ENCODE measurements at regions not wholly inside any gene's neighbourhood (a gene's known extent, or its start where the extent isn't known, plus 50 kb on each side); places are given as distances from the start of the nearest gene placed in this dataset.

- H3K4me3 ChIP-seq, result no peak overlapping the region
- no peaks in the 10 kb centered on the region for H3K36me3 ChIP-seq (ENCODE audit: insufficient read depth in 1 of 2, low read depth in 1 of 2)
- peaks cover 12% of the 10 kb centered on the region for H3K4me1 ChIP-seq
- H3K27me3 ChIP-seq (ENCODE audit: insufficient read depth in 3 of 3, low read length in 2 of 3), result no peaks in the 10 kb centered on the region
- H3K9me3 ChIP-seq, result no peaks in the 10 kb centered on the region
- TF ChIP-seq CTCF (IDR thresholded peaks at IDR 0.05), result no peak
- intact Hi-C loops (cut with DNase I), result loop anchor here in 1 of 2 donors (5.0 kb wide), 1 partner anchor 174 kb away; no protein-coding TSS in a partner anchor
- DNase-seq (no peak), ATAC-seq (no peak)
- no peak overlapping the region for H3K27ac ChIP-seq
- WGBS, 3 donors, result 76 to 93% (median 90%) methylated on average over 3 of the region's 3 CpGs
Measured at GRCh38 chr3:150243466-150243865, 164.6 kb upstream of the TSC22D2 start.

- no peak for TF ChIP-seq CTCF (IDR thresholded peaks at IDR 0.05)
- 34 to 40% (median 37%) methylated on average over 3 of the region's 3 CpGs for WGBS, 3 donors
- ATAC-seq, result peak in 3 of 4 donors; percentile 58 to 72 (median 72)
- Histone ChIP-seq H3K4me3 (no peak overlapping the region), H3K27me3 (ENCODE audit: insufficient read depth in 3 of 3, low read length in 2 of 3) (no peaks in the 10 kb centered on the region), H3K27ac (no peak overlapping the region), H3K4me1 (peaks cover 20% of the 10 kb centered on the region), H3K36me3 (ENCODE audit: insufficient read depth in 1 of 2, low read depth in 1 of 2) (no peaks in the 10 kb centered on the region), H3K9me3 (no peaks in the 10 kb centered on the region)
- intact Hi-C loops (cut with DNase I), result loop anchor here in 1 of 2 donors (5.0 kb wide), 1 partner anchor 175 kb away; no protein-coding TSS in a partner anchor
- no peak for DNase-seq
Measured at GRCh38 chr3:150242220-150242936, 165.7 kb upstream of the TSC22D2 start.

- Histone ChIP-seq H3K9me3 (no peaks in the 10 kb centered on the region), H3K4me3 (no peak overlapping the region), H3K27me3 (ENCODE audit: insufficient read depth in 3 of 3, low read length in 2 of 3) (no peaks in the 10 kb centered on the region), H3K27ac (no peak overlapping the region), H3K4me1 (peaks cover 34% of the 10 kb centered on the region), H3K36me3 (ENCODE audit: insufficient read depth in 1 of 2, low read depth in 1 of 2) (no peaks in the 10 kb centered on the region)
- intact Hi-C loops (cut with DNase I), result loop anchor here in 1 of 2 donors (5.0 kb wide), 1 partner anchor 176 kb away; no protein-coding TSS in a partner anchor
- TF ChIP-seq CTCF (IDR thresholded peaks at IDR 0.05), result no peak
- WGBS, 3 donors, result 84 to 85% (median 84%) methylated on average over 2 of the region's 2 CpGs
- DNase-seq, result no peak
- no peak for ATAC-seq
Measured at GRCh38 chr3:150240891-150241290, 167.2 kb upstream of the TSC22D2 start.

GRCh38 chr3:150239766-150240165, 168.3 kb upstream of the TSC22D2 start:
- H3K27ac ChIP-seq, result no peak overlapping the region
- H3K36me3 ChIP-seq (ENCODE audit: insufficient read depth in 1 of 2, low read depth in 1 of 2), result no peaks in the 10 kb centered on the region
- no peak overlapping the region for H3K4me3 ChIP-seq
- peaks cover 36% of the 10 kb centered on the region for H3K4me1 ChIP-seq
- ATAC-seq (no peak), DNase-seq (no peak)
- no peaks in the 10 kb centered on the region for H3K27me3 ChIP-seq (ENCODE audit: insufficient read depth in 3 of 3, low read length in 2 of 3)
- no peaks in the 10 kb centered on the region for H3K9me3 ChIP-seq
- TF ChIP-seq CTCF (IDR thresholded peaks at IDR 0.05), result no peak
- 64 to 75% (median 68%) methylated on average over 1 of the region's 1 CpG for WGBS, 3 donors
- intact Hi-C loops (cut with DNase I), result loop anchor here in 1 of 2 donors (5.0 kb wide), 2 partner anchors 168 to 178 kb away; partner anchors contain the start of gene TSC22D2

Data from psoas muscle (tissue), 7 donors.